IMR-90 (cell line): ENCODE measurements at regions not wholly inside any gene's neighbourhood (a gene's known extent, or its start where the extent isn't known, plus 50 kb on each side); places are given as distances from the start of the nearest gene placed in this dataset.

Experiments used
- BHLHE40 ChIP-seq: fragments of 150-350 bp; IDR thresholded peaks from 2 replicates; pipeline ENCODE4 v1.6.1; 2016; ENCODE audit warnings: mild to moderate bottlenecking, low read depth, low read length
- CEBPB ChIP-seq: IDR thresholded peaks from 2 replicates; pipeline ENCODE4 v1.6.1; 2012; ENCODE audit warnings: low read depth, low read length, improper control_type of control experiment
- CHD1 ChIP-seq: IDR thresholded peaks from 2 replicates; pipeline ENCODE4 v1.6.1; 2012; ENCODE audit warnings: low read depth, low read length, improper control_type of control experiment
- FOS ChIP-seq: fragments of 150-350 bp; IDR thresholded peaks from 2 replicates; pipeline ENCODE4 v1.6.1; 2016; ENCODE audit warnings: low read depth, low read length
- MAFK ChIP-seq: IDR thresholded peaks from 2 replicates; pipeline ENCODE4 v1.6.1; 2012; ENCODE audit warnings: low read depth, low read length, improper control_type of control experiment
- MXI1 ChIP-seq: IDR thresholded peaks from 2 replicates; pipeline ENCODE4 v1.6.1; 2012; ENCODE audit warnings: low read depth, mild to moderate bottlenecking, low read length, moderate library complexity, borderline replicate concordance
- NFE2L2 ChIP-seq: fragments of 150-350 bp; IDR thresholded peaks from 2 replicates; pipeline ENCODE4 v1.6.1; 2016; ENCODE audit warnings: low read depth, mild to moderate bottlenecking, low read length
- POLR2A ChIP-seq: IDR thresholded peaks from 2 replicates; pipeline ENCODE4 v1.6.1; 2012; ENCODE audit warnings: mild to moderate bottlenecking, low read depth, low read length
- RCOR1 ChIP-seq: IDR thresholded peaks from 2 replicates; pipeline ENCODE4 v1.6.1; 2012; ENCODE audit warnings: mild to moderate bottlenecking, low read length, improper control_type of control experiment; ENCODE audit not compliant: insufficient replicate concordance
- RFX5 ChIP-seq: IDR thresholded peaks from 2 replicates; pipeline ENCODE4 v1.8.0; 2012; ENCODE audit warnings: low read depth, mild to moderate bottlenecking, low read length, moderate library complexity
- USF2 ChIP-seq: fragments of 150-350 bp; IDR thresholded peaks from 2 replicates; pipeline ENCODE4 v1.6.1; 2017; ENCODE audit warnings: mild to moderate bottlenecking, antibody characterized with exemption, low read length, low read depth
- TF ChIP-seq, protein P1 (sequence below): conservative IDR thresholded peaks from 2 replicates; pipeline ENCODE4 v1.5.1; 2012; ENCODE audit warnings: mild to moderate bottlenecking, low read depth, low read length, improper control_type of control experiment

DNA sequence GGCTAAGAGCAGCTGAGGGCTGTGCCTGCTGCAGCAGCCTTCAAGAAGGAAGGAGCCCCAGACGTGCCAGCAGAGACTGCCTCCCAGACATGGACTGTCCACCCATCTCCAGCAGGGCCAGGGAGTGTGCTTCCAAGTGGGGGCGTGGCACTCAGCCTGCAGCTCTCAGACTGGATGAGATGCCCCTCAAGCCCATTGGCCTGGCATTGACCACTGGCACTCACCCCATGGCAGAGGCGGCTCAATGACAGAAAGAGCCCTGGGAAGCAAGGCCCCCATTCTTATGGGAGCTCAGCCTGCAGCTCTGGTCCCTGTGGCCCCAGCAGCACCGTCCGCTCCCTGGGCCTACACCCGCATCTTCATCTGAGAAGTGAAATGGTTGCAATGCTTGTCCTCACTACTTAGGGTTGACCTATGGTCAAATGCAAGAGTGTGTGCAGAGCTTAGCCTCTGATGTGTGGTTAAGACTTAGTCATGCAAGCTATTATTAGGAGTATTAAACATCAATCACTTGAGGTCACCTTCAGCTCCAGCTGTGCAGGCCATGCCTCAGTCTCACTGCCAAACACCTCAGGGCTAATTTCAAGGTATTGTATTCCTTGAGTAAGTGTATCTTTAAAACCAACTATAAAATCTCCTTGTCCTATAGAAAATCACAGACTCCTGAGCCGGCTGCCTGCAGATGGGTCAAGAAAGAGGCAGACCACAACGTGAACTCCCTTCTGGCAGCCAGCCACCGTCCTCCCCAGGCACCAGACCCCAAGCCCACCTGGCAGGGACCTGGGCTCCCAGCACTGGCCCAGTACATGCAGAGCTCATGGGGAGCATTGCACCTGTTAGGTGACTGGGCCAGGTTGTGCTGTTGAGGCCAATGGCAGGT, 194.8 kb downstream of the NDUFA10 start:
- TF ChIP-seq MAFK: no peak
- no peak for TF ChIP-seq POLR2A
- TF ChIP-seq, protein P1, sequence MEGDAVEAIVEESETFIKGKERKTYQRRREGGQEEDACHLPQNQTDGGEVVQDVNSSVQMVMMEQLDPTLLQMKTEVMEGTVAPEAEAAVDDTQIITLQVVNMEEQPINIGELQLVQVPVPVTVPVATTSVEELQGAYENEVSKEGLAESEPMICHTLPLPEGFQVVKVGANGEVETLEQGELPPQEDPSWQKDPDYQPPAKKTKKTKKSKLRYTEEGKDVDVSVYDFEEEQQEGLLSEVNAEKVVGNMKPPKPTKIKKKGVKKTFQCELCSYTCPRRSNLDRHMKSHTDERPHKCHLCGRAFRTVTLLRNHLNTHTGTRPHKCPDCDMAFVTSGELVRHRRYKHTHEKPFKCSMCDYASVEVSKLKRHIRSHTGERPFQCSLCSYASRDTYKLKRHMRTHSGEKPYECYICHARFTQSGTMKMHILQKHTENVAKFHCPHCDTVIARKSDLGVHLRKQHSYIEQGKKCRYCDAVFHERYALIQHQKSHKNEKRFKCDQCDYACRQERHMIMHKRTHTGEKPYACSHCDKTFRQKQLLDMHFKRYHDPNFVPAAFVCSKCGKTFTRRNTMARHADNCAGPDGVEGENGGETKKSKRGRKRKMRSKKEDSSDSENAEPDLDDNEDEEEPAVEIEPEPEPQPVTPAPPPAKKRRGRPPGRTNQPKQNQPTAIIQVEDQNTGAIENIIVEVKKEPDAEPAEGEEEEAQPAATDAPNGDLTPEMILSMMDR: no peak
- no peak for TF ChIP-seq BHLHE40
- no peak for TF ChIP-seq USF2
- no peak for TF ChIP-seq CHD1
- no peak for TF ChIP-seq MXI1
- TF ChIP-seq FOS: no peak
- no peak for TF ChIP-seq CEBPB
- TF ChIP-seq RFX5: no peak
- no peak for TF ChIP-seq RCOR1
- TF ChIP-seq NFE2L2: no peak
